H1 (cell line): ENCODE measurements at regions not wholly inside any gene's neighbourhood (a gene's known extent, or its start where the extent isn't known, plus 50 kb on each side); places are given as distances from the start of the nearest gene placed in this dataset.

Experiments
- CTBP2 ChIP-seq: IDR thresholded peaks from 2 replicates; pipeline ENCODE4 v1.7.0; 2011; ENCODE audit warnings: borderline replicate concordance, mild to moderate bottlenecking, moderate library complexity, mixed read lengths, low read length; ENCODE audit not compliant: insufficient read depth, insufficient read length
- GTF2F1 ChIP-seq: IDR thresholded peaks from 2 replicates; pipeline ENCODE4 v1.6.1; 2012; ENCODE audit warnings: low read depth, low read length, improper control_type of control experiment, borderline replicate concordance
- POU5F1 ChIP-seq: IDR thresholded peaks from 2 replicates; pipeline ENCODE4 v1.6.1; 2011; ENCODE audit warnings: low read depth, mild to moderate bottlenecking, low read length, moderate library complexity
- RFX5 ChIP-seq: IDR thresholded peaks from 2 replicates; pipeline ENCODE4 v1.6.1; 2011; ENCODE audit warnings: low read depth, low read length, improper control_type of control experiment, borderline replicate concordance

- TF ChIP-seq CTBP2 (no peak), GTF2F1 (no peak), POU5F1 (no peak), RFX5 (no peak)
- TF ChIP-seq, all 59 proteins: peak for 0
These were observed 85.9 kb upstream of the ZPLD1 start (continued) for GRCh38 chr3:102348904-102349303.
